GM12891 (cell line): ENCODE measurements at regions not wholly inside any gene's neighbourhood (a gene's known extent, or its start where the extent isn't known, plus 50 kb on each side); places are given as distances from the start of the nearest gene placed in this dataset.

Experiments used
- PAX5 ChIP-seq: IDR thresholded peaks from 2 replicates; pipeline ENCODE4 v1.6.1; 2011; ENCODE audit warnings: low read length, moderate library complexity, mild to moderate bottlenecking; ENCODE audit not compliant: insufficient read depth, severe bottlenecking
- POLR2A ChIP-seq: IDR thresholded peaks from 2 replicates; pipeline ENCODE4 v1.6.1; 2011; ENCODE audit warnings: low read depth, low read length, control low read depth
- POLR2AphosphoS5 ChIP-seq: IDR thresholded peaks from 2 replicates; pipeline ENCODE4 v1.6.1; 2011; ENCODE audit warnings: low read depth, low read length, control low read depth
- POU2F2 ChIP-seq: IDR thresholded peaks from 2 replicates; pipeline ENCODE4 v1.6.1; 2011; ENCODE audit warnings: low read depth, mild to moderate bottlenecking, control low read depth, low read length, moderate library complexity
- SPI1 ChIP-seq: IDR thresholded peaks from 2 replicates; pipeline ENCODE4 v1.6.1; 2011; ENCODE audit warnings: low read depth, low read length, control low read depth
- TAF1 ChIP-seq: IDR thresholded peaks from 2 replicates; pipeline ENCODE4 v1.6.1; 2011; ENCODE audit warnings: low read depth, low read length, control low read depth

- no peak for TF ChIP-seq POLR2A
- no peak for TF ChIP-seq POLR2AphosphoS5
- no peak for TF ChIP-seq TAF1
- no peak for TF ChIP-seq SPI1
- no peak for TF ChIP-seq PAX5
- no peak for TF ChIP-seq POU2F2
Observed at GRCh38 chr2:9693646-9694045, 62.8 kb upstream of the YWHAQ start.
